Endothelial cell of umbilical vein (primary cell): ENCODE measurements at regions not wholly inside any gene's neighbourhood (a gene's known extent, or its start where the extent isn't known, plus 50 kb on each side); places are given as distances from the start of the nearest gene placed in this dataset.

Experiments
- BruUV-seq: library from RNA; stranded (reverse); fragments of 400-500 nt; replicated peaks from 2 replicates; lab custom pipeline; 2021; lab: Mats Ljungman, UMichigan
- CTCF ChIA-PET: fragments of 300-600, 350-600 bp; sonication (Branson Sonifier 250); formaldehyde crosslinking; loops from one replicate; lab custom pipeline; 2021; ENCODE audit warnings: antibody characterized with exemption, inconsistent platforms; lab: Charles Lee
- POLR2A ChIA-PET: fragments of 300-600, 350-600 bp; sonication (Branson Sonifier 250); formaldehyde crosslinking; loops from one replicate; lab custom pipeline; 2021; ENCODE audit warnings: antibody characterized with exemption, inconsistent platforms; lab: Charles Lee
- DNase-seq: peaks from one replicate; pipeline ENCODE4 v3.0.0-alpha.2; 2011; ENCODE audit warnings: low read depth, low spot score
- FAIRE-seq: peaks from 2 replicates; lab custom pipeline; 2011; peaks lifted over from hg19 to GRCh38; lab: Jason Lieb, UNC
- H2AFZ ChIP-seq: 2 replicates; pipeline ENCODE4 v1.6.0; 2012; ENCODE audit warnings: low read depth, low read length, control low read depth, inconsistent platforms
- H3K27ac ChIP-seq: 2 replicates; pipeline ENCODE4 v1.5.1; 2011; ENCODE audit warnings: low read depth, mild to moderate bottlenecking, control low read depth, low read length, moderate library complexity; ENCODE audit not compliant: insufficient read depth
- H3K27me3 ChIP-seq, 2 experiments: 2 replicates each; pipeline versions ENCODE4 v1.6.0 to v1.6.1; 2011; ENCODE audit warnings: low read length in 2 of 2, mixed read lengths in 1 of 2; ENCODE audit not compliant: control insufficient read depth in 2 of 2, insufficient read depth in 2 of 2
- H3K36me3 ChIP-seq, 2 experiments: 2 replicates in 1 of 2; 3 replicates in 1 of 2; pipeline ENCODE4 v1.5.1; 2011; ENCODE audit warnings: low read length in 2 of 2, mild to moderate bottlenecking in 1 of 2, moderate library complexity in 1 of 2; ENCODE audit not compliant: control insufficient read depth in 2 of 2, insufficient read depth in 2 of 2; ENCODE audit errors: extremely low read depth in 1 of 2
- H3K4me1 ChIP-seq: 3 replicates; pipeline ENCODE4 v1.5.1; 2011; ENCODE audit warnings: mild to moderate bottlenecking, low read length; ENCODE audit not compliant: control insufficient read depth, insufficient read depth; ENCODE audit errors: extremely low read depth
- H3K4me2 ChIP-seq: 2 replicates; pipeline ENCODE4 v1.6.1; 2011; ENCODE audit warnings: low read length, control low read depth, mixed read lengths; ENCODE audit not compliant: insufficient read depth
- H3K4me3 ChIP-seq, 3 experiments: fragments of 200-600 bp in 1 of 3; sonication (generic), shearing (Covaris generic) in 1 of 3; replicated peaks in 1 of 3; 2 replicates each; pipeline ENCODE4 v1.5.1; 2011 to 2016; ENCODE audit warnings: control low read depth in 3 of 3, low read length in 3 of 3, mild to moderate bottlenecking in 2 of 3, inconsistent platforms in 1 of 3, low read depth in 1 of 3, moderate library complexity in 1 of 3; ENCODE audit not compliant: insufficient read depth in 1 of 3
- H3K79me2 ChIP-seq: 2 replicates; pipeline ENCODE4 v1.6.0; 2012; ENCODE audit warnings: low read length, inconsistent platforms; ENCODE audit not compliant: control insufficient read depth, insufficient read depth
- H3K9ac ChIP-seq: replicated peaks from 2 replicates; pipeline ENCODE3; 2011; ENCODE audit warnings: low read length, control low read depth; ENCODE audit not compliant: insufficient read depth; ENCODE audit errors: extremely low read depth
- H3K9me1 ChIP-seq: replicated peaks from 3 replicates; pipeline ENCODE4 v1.6.0; 2011; ENCODE audit warnings: mild to moderate bottlenecking, low read length; ENCODE audit not compliant: control insufficient read depth, insufficient read depth; ENCODE audit errors: extremely low read depth
- H3K9me3 ChIP-seq: replicated peaks from 2 replicates; pipeline ENCODE4 v1.5.1; 2012; ENCODE audit warnings: low read length, inconsistent platforms; ENCODE audit not compliant: control insufficient read depth, insufficient read depth
- H4K20me1 ChIP-seq: replicated peaks from 2 replicates; pipeline ENCODE3; 2011; ENCODE audit warnings: mild to moderate bottlenecking, low read length; ENCODE audit not compliant: control insufficient read depth, insufficient read depth; ENCODE audit errors: extremely low read depth
- EZH2 ChIP-seq: IDR thresholded peaks from 2 replicates; pipeline ENCODE4 v1.6.1; 2012; ENCODE audit warnings: borderline replicate concordance, low read depth, mild to moderate bottlenecking, moderate library complexity, low read length, inconsistent platforms; ENCODE audit not compliant: severe bottlenecking
- FOS ChIP-seq: IDR thresholded peaks from 2 replicates; pipeline ENCODE4 v1.6.1; 2011; ENCODE audit warnings: mild to moderate bottlenecking, low read length, moderate library complexity, borderline replicate concordance; ENCODE audit not compliant: insufficient read depth
- GATA2 ChIP-seq: IDR thresholded peaks from 2 replicates; pipeline ENCODE4 v1.7.0; 2011; ENCODE audit warnings: low read depth, mild to moderate bottlenecking, moderate library complexity, mixed read lengths, low read length; ENCODE audit not compliant: insufficient read length, insufficient read depth
- JUN ChIP-seq: IDR thresholded peaks from 2 replicates; pipeline ENCODE4 v1.6.1; 2011; ENCODE audit warnings: borderline replicate concordance, low read depth; ENCODE audit not compliant: insufficient read length, insufficient read depth
- MYC ChIP-seq: IDR thresholded peaks from one replicate; pipeline ENCODE4 v1.6.1; 2011; ENCODE audit warnings: mild to moderate bottlenecking, low read depth, low read length
- POLR2A ChIP-seq: IDR thresholded peaks from 2 replicates; pipeline ENCODE4 v1.6.1; 2012; ENCODE audit warnings: low read depth, mild to moderate bottlenecking, control low read depth, low read length
- POLR2AphosphoS5 ChIP-seq: IDR thresholded peaks from 2 replicates; pipeline ENCODE4 v1.6.1; 2012; ENCODE audit warnings: low read depth, mild to moderate bottlenecking, control low read depth, low read length, moderate library complexity; ENCODE audit not compliant: insufficient read depth
- dilution Hi-C: fragments of 300-500 bp; cut with MboI; formaldehyde crosslinking; loops from one replicate; pipeline ENCODE4 v1.15.0; 2019; ENCODE audit warnings: low sequenced_read_pairs; ENCODE audit not compliant: extremely low pct_ligation_motif_present
- intact Hi-C: fragments of 100-400 bp; cut with micrococcal nuclease; formaldehyde crosslinking; loops from one replicate; pipeline ENCODE4 v1.10.0; 2022
- TF ChIP-seq, protein P1 (sequence below): IDR thresholded peaks from 2 replicates; pipeline ENCODE4 v1.6.1; 2011; ENCODE audit not compliant: insufficient read depth, insufficient read length
- TF ChIP-seq, protein P2 (sequence below), 2 donors: IDR thresholded peaks; 1 replicate in 1 of 2; 2 replicates in 1 of 2; pipeline ENCODE4 v1.5.1; 2011; ENCODE audit warnings: low read length in 2 of 2, mild to moderate bottlenecking in 2 of 2, moderate library complexity in 2 of 2, control low read depth in 1 of 2, inconsistent platforms in 1 of 2, low read depth in 1 of 2; ENCODE audit not compliant: insufficient read depth in 1 of 2; ENCODE audit errors: extremely low read depth in 1 of 2

DNA sequence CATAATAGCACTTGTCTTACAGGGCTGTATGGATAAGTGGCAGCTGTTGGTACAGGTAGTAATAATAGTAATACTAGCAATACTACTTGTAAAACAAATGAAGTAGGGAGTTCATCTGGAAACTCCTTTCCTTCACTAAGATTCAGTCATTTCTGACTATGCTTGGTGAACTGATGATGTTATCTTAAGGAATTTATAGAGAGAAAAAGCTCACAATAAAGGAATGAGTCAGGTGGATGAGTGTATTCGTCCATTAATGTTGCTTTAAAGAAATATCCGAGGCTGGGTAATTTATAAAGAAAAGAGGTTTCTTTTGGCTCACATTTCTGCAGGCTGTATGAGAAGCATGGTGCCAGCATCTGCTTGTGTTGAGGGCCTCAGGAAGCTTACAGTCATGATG is 477.3 kb downstream of the KLF12 start:
- POLR2A ChIA-PET = no interaction called here
- Histone ChIP-seq H3K4me3 (no peak overlapping the region), H3K9me3 (no peaks in the 10 kb centered on the region), H3K27ac (no peak overlapping the region), H3K9me1 (no peaks in the 10 kb centered on the region), H3K4me1 (no peaks in the 10 kb centered on the region), H3K9ac (no peak overlapping the region), H3K36me3 (no peaks in the 10 kb centered on the region), H2AFZ (no peak overlapping the region), H4K20me1 (no peaks in the 10 kb centered on the region), H3K4me2 (no peak overlapping the region), H3K27me3 (peaks cover 0 to 2% of the 10 kb centered on the region in 2 experiments), H3K79me2 (no peaks in the 10 kb centered on the region)
- FAIRE-seq (no peak), DNase-seq (no peak)
- intact Hi-C loops (no loop called here), dilution Hi-C loops (no loop called here)
- no TSS peak for BruUV-seq
- TF ChIP-seq, protein P1, sequence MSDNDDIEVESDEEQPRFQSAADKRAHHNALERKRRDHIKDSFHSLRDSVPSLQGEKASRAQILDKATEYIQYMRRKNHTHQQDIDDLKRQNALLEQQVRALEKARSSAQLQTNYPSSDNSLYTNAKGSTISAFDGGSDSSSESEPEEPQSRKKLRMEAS = no peak
- TF ChIP-seq EZH2 (no peak), POLR2A (no peak), POLR2AphosphoS5 (no peak), GATA2 (no peak), FOS (no peak), MYC (no peak), JUN (no peak)
- TF ChIP-seq, protein P2, sequence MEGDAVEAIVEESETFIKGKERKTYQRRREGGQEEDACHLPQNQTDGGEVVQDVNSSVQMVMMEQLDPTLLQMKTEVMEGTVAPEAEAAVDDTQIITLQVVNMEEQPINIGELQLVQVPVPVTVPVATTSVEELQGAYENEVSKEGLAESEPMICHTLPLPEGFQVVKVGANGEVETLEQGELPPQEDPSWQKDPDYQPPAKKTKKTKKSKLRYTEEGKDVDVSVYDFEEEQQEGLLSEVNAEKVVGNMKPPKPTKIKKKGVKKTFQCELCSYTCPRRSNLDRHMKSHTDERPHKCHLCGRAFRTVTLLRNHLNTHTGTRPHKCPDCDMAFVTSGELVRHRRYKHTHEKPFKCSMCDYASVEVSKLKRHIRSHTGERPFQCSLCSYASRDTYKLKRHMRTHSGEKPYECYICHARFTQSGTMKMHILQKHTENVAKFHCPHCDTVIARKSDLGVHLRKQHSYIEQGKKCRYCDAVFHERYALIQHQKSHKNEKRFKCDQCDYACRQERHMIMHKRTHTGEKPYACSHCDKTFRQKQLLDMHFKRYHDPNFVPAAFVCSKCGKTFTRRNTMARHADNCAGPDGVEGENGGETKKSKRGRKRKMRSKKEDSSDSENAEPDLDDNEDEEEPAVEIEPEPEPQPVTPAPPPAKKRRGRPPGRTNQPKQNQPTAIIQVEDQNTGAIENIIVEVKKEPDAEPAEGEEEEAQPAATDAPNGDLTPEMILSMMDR (IDR thresholded peaks at IDR 0.05; ENCODE audit: extremely low read depth in 1 of 2, insufficient read depth in 1 of 2, low read depth in 1 of 2, low read length in 2 of 2) = no peak
- CTCF ChIA-PET = no interaction called here
